ENCODE measurements at regions not wholly inside any gene's neighbourhood (a gene's known extent, or its start where the extent isn't known, plus 50 kb on each side); places are given as distances from the start of the nearest gene placed in this dataset.
A peak's percentile ranks its signal among the peaks of the same experiment; 100 is the strongest.
"Not testable (repeated sequence)": the region's sequence is repeated elsewhere in the genome, so short reads cannot be mapped to it uniquely, and the experiment has no call there.

DNA sequence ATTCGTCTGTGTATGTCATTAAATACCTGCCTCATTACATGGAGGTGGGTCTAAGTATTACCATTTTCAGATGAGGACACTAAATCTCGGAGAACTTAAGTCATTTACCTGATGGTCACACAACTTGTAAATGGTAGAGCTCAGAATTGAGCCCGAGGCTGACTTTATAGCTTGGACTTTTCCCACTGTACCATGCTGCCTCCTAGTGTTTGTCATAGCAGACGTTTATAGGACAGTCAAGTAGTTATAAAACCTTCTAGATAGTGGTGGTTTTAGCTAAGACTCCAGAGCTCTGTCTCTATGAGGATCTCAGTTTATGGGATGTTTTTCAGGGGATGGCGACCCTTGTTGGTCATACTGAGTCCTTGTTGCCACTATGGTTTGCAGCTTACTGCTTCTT is 271.8 kb downstream of the ZNF37A start:
- H3K4ac ChIP-seq (replicated peaks; ENCODE audit: insufficient read length, low read depth, low read length); H2BK12ac ChIP-seq (ENCODE audit: low read depth, low read length); H2BK5ac ChIP-seq (ENCODE audit: low read depth, low read length); H3K18ac ChIP-seq (ENCODE audit: extremely low read depth, low read length); H4K5ac ChIP-seq (ENCODE audit: insufficient read length, low read depth, low read length); H3K9ac ChIP-seq (replicated peaks in 1 of 4; ENCODE audit: extremely low read depth in 1 of 4, low read depth in 3 of 4, low read length in 3 of 4); DNase-seq (ENCODE audit: low read depth in 1 of 2, low spot score in 2 of 2); H4K20me1 ChIP-seq (replicated peaks in 1 of 2; ENCODE audit: control insufficient read depth in 1 of 2, insufficient read depth in 2 of 2, low read length in 2 of 2); H3K4me3 ChIP-seq (ENCODE audit: extremely low read depth in 1 of 4, insufficient read depth in 2 of 4, low read depth in 3 of 4, low read length in 4 of 4); H3K4me2 ChIP-seq (ENCODE audit: insufficient read depth in 1 of 2, low read depth in 2 of 2, low read length in 2 of 2); H3K36me3 ChIP-seq (ENCODE audit: control insufficient read depth in 2 of 4, insufficient read depth in 4 of 4, low read length in 3 of 4); H3K27ac ChIP-seq (ENCODE audit: low read depth, low read length); H3K56ac ChIP-seq (replicated peaks; ENCODE audit: insufficient read length, low read depth, low read length); H4K8ac ChIP-seq (ENCODE audit: extremely low read depth, insufficient read depth, low read length); H2BK120ac ChIP-seq (replicated peaks; ENCODE audit: low read depth, low read length); H4K91ac ChIP-seq (replicated peaks; ENCODE audit: insufficient read length, low read length); H3K23ac ChIP-seq (ENCODE audit: insufficient read length); H2AK5ac ChIP-seq (ENCODE audit: low read depth, low read length); H3K27me3 ChIP-seq (replicated peaks in 1 of 4; ENCODE audit: control insufficient read depth in 3 of 4, extremely low read depth in 1 of 4, insufficient read depth in 3 of 4, low read length in 3 of 4); H3K79me1 ChIP-seq (ENCODE audit: low read depth, low read length); H3K79me2 ChIP-seq (ENCODE audit: control insufficient read depth in 1 of 2, insufficient read depth in 2 of 2, low read length in 2 of 2); H3K14ac ChIP-seq (ENCODE audit: insufficient read length); H3K23me2 ChIP-seq (ENCODE audit: low read depth, low read length); H2AFZ ChIP-seq (ENCODE audit: low read length); H2BK15ac ChIP-seq (ENCODE audit: low read length); FAIRE-seq; H2BK20ac ChIP-seq (ENCODE audit: low read length); POLR2A ChIA-PET (ENCODE audit: partially characterized antibody); H3K4me1 ChIP-seq (replicated peaks in 1 of 4; ENCODE audit: control insufficient read depth in 3 of 4, insufficient read depth in 4 of 4, low read length in 3 of 4): not testable (repeated sequence)
- peaks cover 2 to 15% of the 10 kb centered on the region in 2 experiments for H3K9me3 ChIP-seq (ENCODE audit: insufficient read depth in 2 of 2, low read depth in 1 of 2, low read length in 1 of 2)
- WGBS, 2 experiments (ENCODE audit: extremely low coverage in 1 of 2, insufficient coverage in 1 of 2, insufficient read length in 1 of 2, insufficient replicate concordance in 2 of 2, low coverage in 1 of 2, low lambda C conversion rate in 2 of 2, missing lambda C conversion rate in 1 of 2) = 66% methylated on average over 5 of the region's 5 CpGs; no CpG with 5 or more reads in 1 of the 2 experiments
- TF ChIP-seq RAD21 (IDR thresholded peaks at IDR 0.05 in 1 of 2, conservative IDR thresholded peaks at IDR 0.05 in 1 of 2; ENCODE audit: low read depth in 2 of 2, low read length in 2 of 2) = peak in 1 of 2 experiments; percentile 5; a peak in 1 of 4 replicates
- CTCF ChIA-PET (ENCODE audit: partially characterized antibody) = interaction anchor here (0.6 kb wide), 1 partner anchor 665 kb away, joined by 3 read pairs; no protein-coding TSS in a partner anchor

DNA sequence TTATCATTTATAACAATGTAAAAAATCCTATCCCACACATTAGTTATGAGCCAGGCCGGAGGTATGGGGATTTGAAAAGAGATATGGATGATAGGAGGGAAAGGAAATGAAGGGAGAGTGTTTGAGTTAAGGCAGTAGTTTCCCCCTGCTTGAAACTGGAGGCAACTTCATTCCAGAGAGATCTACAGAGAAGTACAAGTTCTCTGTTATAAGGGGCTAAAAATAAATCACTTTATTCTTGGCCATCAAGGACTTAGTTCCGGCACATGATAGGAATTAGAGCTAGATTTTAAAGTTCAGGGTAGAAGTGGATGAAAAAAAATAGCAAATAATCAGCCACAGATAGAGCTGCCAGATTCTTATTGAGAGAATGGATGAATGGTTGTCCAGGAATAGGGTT is 289.7 kb downstream of the ZNF37A start:
- H4K8ac ChIP-seq (ENCODE audit: extremely low read depth, insufficient read depth, low read length); DNase-seq (ENCODE audit: low read depth in 1 of 2, low spot score in 2 of 2); H2BK12ac ChIP-seq (ENCODE audit: low read depth, low read length); H3K79me2 ChIP-seq (ENCODE audit: control insufficient read depth in 1 of 2, insufficient read depth in 2 of 2, low read length in 2 of 2); H3K4me1 ChIP-seq (replicated peaks in 1 of 4; ENCODE audit: control insufficient read depth in 3 of 4, insufficient read depth in 4 of 4, low read length in 3 of 4); H3K56ac ChIP-seq (replicated peaks; ENCODE audit: insufficient read length, low read depth, low read length); H2AK5ac ChIP-seq (ENCODE audit: low read depth, low read length); H3K4ac ChIP-seq (replicated peaks; ENCODE audit: insufficient read length, low read depth, low read length); H2BK15ac ChIP-seq (ENCODE audit: low read length); H3K23me2 ChIP-seq (ENCODE audit: low read depth, low read length); H3K27ac ChIP-seq (ENCODE audit: low read depth, low read length); FAIRE-seq; H3K4me2 ChIP-seq (ENCODE audit: insufficient read depth in 1 of 2, low read depth in 2 of 2, low read length in 2 of 2); H3K18ac ChIP-seq (ENCODE audit: extremely low read depth, low read length); POLR2A ChIA-PET (ENCODE audit: partially characterized antibody); H3K27me3 ChIP-seq (replicated peaks in 1 of 4; ENCODE audit: control insufficient read depth in 3 of 4, extremely low read depth in 1 of 4, insufficient read depth in 3 of 4, low read length in 3 of 4); H2BK5ac ChIP-seq (ENCODE audit: low read depth, low read length); H3K4me3 ChIP-seq (ENCODE audit: extremely low read depth in 1 of 4, insufficient read depth in 2 of 4, low read depth in 3 of 4, low read length in 4 of 4); H3K79me1 ChIP-seq (ENCODE audit: low read depth, low read length); H3K36me3 ChIP-seq (ENCODE audit: control insufficient read depth in 2 of 4, insufficient read depth in 4 of 4, low read length in 3 of 4); H2AFZ ChIP-seq (ENCODE audit: low read length); CTCF ChIA-PET (ENCODE audit: partially characterized antibody); H4K20me1 ChIP-seq (replicated peaks in 1 of 2; ENCODE audit: control insufficient read depth in 1 of 2, insufficient read depth in 2 of 2, low read length in 2 of 2); H2BK120ac ChIP-seq (replicated peaks; ENCODE audit: low read depth, low read length); H3K23ac ChIP-seq (ENCODE audit: insufficient read length); H2BK20ac ChIP-seq (ENCODE audit: low read length); H4K91ac ChIP-seq (replicated peaks; ENCODE audit: insufficient read length, low read length); H3K14ac ChIP-seq (ENCODE audit: insufficient read length); H4K5ac ChIP-seq (ENCODE audit: insufficient read length, low read depth, low read length); H3K9ac ChIP-seq (replicated peaks in 1 of 4; ENCODE audit: extremely low read depth in 1 of 4, low read depth in 3 of 4, low read length in 3 of 4): not testable (repeated sequence)
- H3K9me3 ChIP-seq (ENCODE audit: insufficient read depth in 2 of 2, low read depth in 1 of 2, low read length in 1 of 2) = peaks cover 15 to 17% of the 10 kb centered on the region in 2 experiments
- WGBS, 2 experiments (ENCODE audit: extremely low coverage in 1 of 2, insufficient coverage in 1 of 2, insufficient read length in 1 of 2, insufficient replicate concordance in 2 of 2, low coverage in 1 of 2, low lambda C conversion rate in 2 of 2, missing lambda C conversion rate in 1 of 2) = 91% methylated on average over 2 of the region's 2 CpGs; no CpG with 5 or more reads in 1 of the 2 experiments
